SH-SY5Y (cell line): ENCODE measurements at regions not wholly inside any gene's neighbourhood (a gene's known extent, or its start where the extent isn't known, plus 50 kb on each side); places are given as distances from the start of the nearest gene placed in this dataset.

Source experiments
- GATA2 ChIP-seq: IDR thresholded peaks from 2 replicates; pipeline ENCODE4 v1.6.1; 2011; ENCODE audit warnings: mild to moderate bottlenecking, low read depth, low read length
- GATA3 ChIP-seq: IDR thresholded peaks from 2 replicates; pipeline ENCODE4 v1.6.1; 2011; ENCODE audit warnings: low read depth, mild to moderate bottlenecking, low read length, moderate library complexity

DNA sequence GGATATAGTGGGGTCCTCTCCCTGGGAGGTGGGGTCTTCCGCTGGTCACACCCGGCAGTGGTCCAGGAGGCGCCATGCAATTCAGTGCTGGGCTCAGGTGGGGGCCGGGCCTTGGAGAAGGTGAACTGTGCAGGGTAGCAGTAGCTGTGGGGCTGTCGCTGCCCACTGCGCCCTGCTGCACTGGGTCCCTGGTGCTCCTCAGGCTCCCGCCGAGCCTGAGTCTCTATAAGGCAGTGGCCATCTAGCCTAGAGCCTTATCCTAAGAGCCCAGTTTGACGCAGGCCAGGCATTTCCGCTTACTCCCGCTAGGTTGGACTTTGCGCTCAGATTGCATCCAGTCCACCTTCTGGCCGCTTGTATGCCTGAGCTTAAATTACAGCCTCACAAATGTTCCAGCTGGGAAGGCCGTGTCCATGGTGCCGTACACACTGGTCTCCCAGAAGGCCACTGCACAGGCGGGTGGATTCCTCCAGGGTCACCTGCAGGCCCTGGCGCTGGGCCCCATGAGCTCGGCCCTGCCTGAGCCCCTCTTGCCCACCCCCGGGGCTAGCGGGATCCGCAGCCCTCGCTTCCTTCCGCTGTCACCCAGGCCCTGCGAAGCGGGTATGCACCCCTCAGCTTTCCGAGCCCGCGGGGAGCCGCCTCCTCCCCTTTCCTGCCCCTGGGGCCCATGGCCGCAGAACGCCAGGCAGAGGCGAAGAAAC is 1762.2 kb downstream of the TP53TG3F start:
- TF ChIP-seq GATA3 = no peak
- no peak for TF ChIP-seq GATA2
